ENCODE measurements at regions not wholly inside any gene's neighbourhood (a gene's known extent, or its start where the extent isn't known, plus 50 kb on each side); places are given as distances from the start of the nearest gene placed in this dataset.

DNA sequence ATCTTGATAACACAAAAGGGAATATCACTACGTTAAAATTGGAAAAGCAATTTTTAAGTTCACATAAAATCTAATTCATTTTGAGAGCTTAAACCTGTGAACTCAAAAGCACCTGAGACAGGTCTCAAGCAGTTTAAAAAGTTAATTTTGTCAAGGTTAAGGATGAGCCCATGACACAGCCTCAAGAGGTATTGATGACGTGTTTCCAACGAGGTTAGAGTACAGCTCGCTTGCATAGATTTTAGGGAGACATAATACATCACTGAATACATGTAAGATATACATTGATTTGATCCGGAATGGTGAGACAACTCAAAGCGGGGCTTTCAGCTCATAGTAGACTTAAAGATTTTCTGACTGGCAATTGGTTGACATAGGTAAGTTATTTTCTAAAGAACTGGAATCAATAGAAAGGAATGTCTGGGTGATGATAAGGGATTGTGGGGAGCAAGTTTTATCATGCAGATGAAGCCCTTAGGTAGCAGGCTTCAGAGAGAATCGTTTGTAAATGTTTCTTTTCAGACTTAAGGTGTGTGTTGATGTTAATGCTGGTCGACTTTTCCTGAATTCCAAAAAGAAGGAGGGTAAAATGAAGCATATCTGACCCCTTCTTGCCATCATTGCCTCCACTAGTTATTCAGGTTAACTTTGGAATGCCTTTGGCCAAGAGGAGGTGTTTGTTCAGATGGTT lies 2890.6 kb downstream of the PCDH9 start:
- no peak overlapping the region for H3K4me3 ChIP-seq
- no peak overlapping the region for H3K27ac ChIP-seq
- TF ChIP-seq, protein P1, sequence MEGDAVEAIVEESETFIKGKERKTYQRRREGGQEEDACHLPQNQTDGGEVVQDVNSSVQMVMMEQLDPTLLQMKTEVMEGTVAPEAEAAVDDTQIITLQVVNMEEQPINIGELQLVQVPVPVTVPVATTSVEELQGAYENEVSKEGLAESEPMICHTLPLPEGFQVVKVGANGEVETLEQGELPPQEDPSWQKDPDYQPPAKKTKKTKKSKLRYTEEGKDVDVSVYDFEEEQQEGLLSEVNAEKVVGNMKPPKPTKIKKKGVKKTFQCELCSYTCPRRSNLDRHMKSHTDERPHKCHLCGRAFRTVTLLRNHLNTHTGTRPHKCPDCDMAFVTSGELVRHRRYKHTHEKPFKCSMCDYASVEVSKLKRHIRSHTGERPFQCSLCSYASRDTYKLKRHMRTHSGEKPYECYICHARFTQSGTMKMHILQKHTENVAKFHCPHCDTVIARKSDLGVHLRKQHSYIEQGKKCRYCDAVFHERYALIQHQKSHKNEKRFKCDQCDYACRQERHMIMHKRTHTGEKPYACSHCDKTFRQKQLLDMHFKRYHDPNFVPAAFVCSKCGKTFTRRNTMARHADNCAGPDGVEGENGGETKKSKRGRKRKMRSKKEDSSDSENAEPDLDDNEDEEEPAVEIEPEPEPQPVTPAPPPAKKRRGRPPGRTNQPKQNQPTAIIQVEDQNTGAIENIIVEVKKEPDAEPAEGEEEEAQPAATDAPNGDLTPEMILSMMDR (IDR thresholded peaks at IDR 0.05): no peak
- no peaks in the 10 kb centered on the region for H3K36me3 ChIP-seq
- no peak for DNase-seq (ENCODE audit: low spot score)
- H3K9me3 ChIP-seq: peaks cover 0 to 8% of the 10 kb centered on the region in 2 donors
- no peaks in the 10 kb centered on the region for H3K27me3 ChIP-seq
- H3K4me1 ChIP-seq: no peaks in the 10 kb centered on the region

DNA sequence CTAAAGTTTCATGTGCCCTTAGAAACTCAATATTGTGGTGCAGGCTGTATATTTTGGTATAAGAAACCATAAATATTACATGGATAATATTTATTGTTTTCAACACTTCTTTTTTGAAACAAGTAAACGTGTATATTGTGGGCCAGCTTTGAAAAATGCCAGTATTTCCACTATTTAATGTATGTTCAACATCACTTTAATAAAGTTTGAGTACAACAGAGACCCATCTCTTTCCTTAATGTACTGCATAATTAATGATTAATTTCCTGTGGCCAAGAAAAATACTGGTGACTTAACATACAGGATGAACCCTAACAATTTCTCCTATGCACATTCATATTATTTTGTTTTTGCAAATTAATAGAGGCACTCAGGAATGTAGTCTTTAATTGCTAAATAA lies 2891.5 kb downstream of the PCDH9 start:
- Histone ChIP-seq H3K36me3 (no peaks in the 10 kb centered on the region), H3K4me3 (no peak overlapping the region), H3K4me1 (no peaks in the 10 kb centered on the region), H3K9me3 (peaks cover 0 to 8% of the 10 kb centered on the region in 2 donors), H3K27ac (no peak overlapping the region), H3K27me3 (no peaks in the 10 kb centered on the region)
- TF ChIP-seq, protein P1 (IDR thresholded peaks at IDR 0.05): no peak
- no peak for DNase-seq (ENCODE audit: low spot score)

GRCh38 chr13:64333888-64334287 lies 2896.2 kb downstream of the PCDH9 start:
- Histone ChIP-seq H3K36me3 (no peaks in the 10 kb centered on the region), H3K4me3 (no peak overlapping the region), H3K4me1 (no peaks in the 10 kb centered on the region), H3K27me3 (no peaks in the 10 kb centered on the region), H3K27ac (no peak overlapping the region), H3K9me3 (no peaks in the 10 kb centered on the region)
- TF ChIP-seq, protein P1 (IDR thresholded peaks at IDR 0.05): no peak
- no peak for DNase-seq (ENCODE audit: low spot score)

DNA sequence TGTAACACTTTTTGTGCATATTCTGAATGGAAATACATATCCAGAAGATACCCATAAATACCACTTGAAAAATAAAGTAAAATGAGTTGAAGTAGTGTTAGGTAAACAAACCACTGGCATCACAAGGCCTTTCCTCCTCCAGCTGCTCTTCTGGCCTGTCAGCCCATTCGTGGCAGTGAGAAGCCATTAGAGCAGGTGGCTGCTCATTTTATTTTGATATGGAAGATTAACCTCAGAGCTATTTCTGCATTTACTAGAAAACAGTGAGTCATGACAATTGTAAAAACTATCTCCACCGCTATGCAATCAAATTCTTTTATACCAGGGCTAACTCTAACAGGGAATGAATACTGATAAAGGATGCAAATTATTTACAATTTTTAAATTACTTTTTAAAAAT lies 2898.1 kb downstream of the PCDH9 start:
- Histone ChIP-seq H3K27ac (no peak overlapping the region), H3K36me3 (no peaks in the 10 kb centered on the region), H3K9me3 (no peaks in the 10 kb centered on the region), H3K4me3 (no peak overlapping the region), H3K27me3 (no peaks in the 10 kb centered on the region), H3K4me1 (no peaks in the 10 kb centered on the region)
- no peak for DNase-seq (ENCODE audit: low spot score)
- TF ChIP-seq, protein P1 (IDR thresholded peaks at IDR 0.05): no peak

DNA sequence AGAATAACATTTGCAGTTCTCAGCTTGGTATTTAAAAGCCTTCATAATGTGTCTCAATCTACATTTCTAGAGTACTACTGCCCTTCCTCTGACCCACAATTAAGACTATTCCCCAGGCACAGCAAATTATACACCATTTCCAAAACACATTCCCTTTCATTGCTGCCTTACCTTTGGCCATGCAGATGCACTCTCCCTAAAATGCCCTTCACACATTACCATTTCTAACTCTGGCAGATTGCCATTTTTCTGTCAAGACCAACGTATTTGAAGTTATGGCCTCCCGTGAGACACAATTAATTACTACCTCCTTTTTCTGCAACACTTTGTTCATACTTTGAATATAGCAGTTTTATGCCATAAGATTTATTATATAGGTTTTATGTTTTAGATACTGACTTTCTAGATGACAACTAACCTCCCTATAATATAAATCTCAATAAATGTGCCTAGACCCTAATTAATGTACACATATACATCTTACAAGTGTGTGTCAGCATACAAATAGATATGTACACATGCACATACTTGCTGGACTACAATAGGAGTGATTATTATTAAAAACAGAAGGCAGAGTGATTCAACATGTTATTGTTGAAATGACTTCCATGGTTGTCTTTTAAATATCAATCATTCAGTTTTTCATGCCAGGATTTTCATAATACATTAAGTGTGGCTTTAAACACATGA lies 2902.5 kb downstream of the PCDH9 start:
- Histone ChIP-seq H3K4me1 (no peaks in the 10 kb centered on the region), H3K4me3 (no peak overlapping the region), H3K27me3 (no peaks in the 10 kb centered on the region), H3K36me3 (no peaks in the 10 kb centered on the region), H3K27ac (no peak overlapping the region), H3K9me3 (no peaks in the 10 kb centered on the region)
- TF ChIP-seq, protein P1 (IDR thresholded peaks at IDR 0.05): no peak
- no peak for DNase-seq (ENCODE audit: low spot score)
